H1 (cell line): ENCODE measurements at regions not wholly inside any gene's neighbourhood (a gene's known extent, or its start where the extent isn't known, plus 50 kb on each side); places are given as distances from the start of the nearest gene placed in this dataset.

ENCODE experiments used
- ATF2 ChIP-seq: IDR thresholded peaks from 2 replicates; pipeline ENCODE4 v1.6.1; 2012; ENCODE audit warnings: low read length, inconsistent platforms
- BACH1 ChIP-seq: IDR thresholded peaks from 2 replicates; pipeline ENCODE4 v1.6.1; 2012; ENCODE audit warnings: low read length, improper control_type of control experiment
- CHD7 ChIP-seq: fragments of 300-600 bp; sonication (generic); IDR thresholded peaks from 2 replicates; pipeline ENCODE4 v1.7.1; 2012; ENCODE audit warnings: low read length, moderate library complexity, mild to moderate bottlenecking, inconsistent platforms; ENCODE audit not compliant: insufficient replicate concordance
- EP300 ChIP-seq, 2 experiments: IDR thresholded peaks; 1 replicate in 1 of 2; 2 replicates in 1 of 2; pipeline ENCODE4 v1.6.1; 2011 to 2012; ENCODE audit warnings: low read depth in 2 of 2, low read length in 2 of 2, mild to moderate bottlenecking in 2 of 2, borderline replicate concordance in 1 of 2, inconsistent platforms in 1 of 2, moderate library complexity in 1 of 2
- FOSL1 ChIP-seq: IDR thresholded peaks from 2 replicates; pipeline ENCODE4 v1.6.1; 2011; ENCODE audit warnings: mild to moderate bottlenecking, low read depth, low read length, moderate library complexity; ENCODE audit not compliant: insufficient read depth
- GABPA ChIP-seq: IDR thresholded peaks from 2 replicates; pipeline ENCODE4 v1.6.1; 2011; ENCODE audit warnings: mild to moderate bottlenecking, low read length, moderate library complexity, borderline replicate concordance; ENCODE audit not compliant: insufficient read depth
- NANOG ChIP-seq: IDR thresholded peaks from 2 replicates; pipeline ENCODE4 v1.6.1; 2011; ENCODE audit warnings: low read length, low read depth, mild to moderate bottlenecking, inconsistent platforms; ENCODE audit not compliant: insufficient read depth, poor library complexity, severe bottlenecking
- POLR2A ChIP-seq, 2 experiments: IDR thresholded peaks; 1 replicate in 1 of 2; 2 replicates in 1 of 2; pipeline ENCODE4 v1.6.1; 2011; ENCODE audit warnings: low read depth in 2 of 2, low read length in 2 of 2, mild to moderate bottlenecking in 2 of 2; ENCODE audit errors: control extremely low read depth in 1 of 2
- RFX5 ChIP-seq: IDR thresholded peaks from 2 replicates; pipeline ENCODE4 v1.6.1; 2011; ENCODE audit warnings: low read depth, low read length, improper control_type of control experiment, borderline replicate concordance
- YY1 ChIP-seq: IDR thresholded peaks from 2 replicates; pipeline ENCODE4 v1.6.1; 2011; ENCODE audit warnings: low read depth, mild to moderate bottlenecking, low read length
- ZNF274 ChIP-seq: IDR thresholded peaks from 2 replicates; pipeline ENCODE4 v1.7.0; 2012; ENCODE audit warnings: low read length, borderline replicate concordance; ENCODE audit errors: extremely low read depth

GRCh38 chr3:16052964-16053363 is 121.5 kb upstream of the GALNT15 start (continued):
- TF ChIP-seq CHD7 (no peak), YY1 (no peak), EP300 (IDR thresholded peaks at IDR 0.05; ENCODE audit: borderline replicate concordance in 1 of 2, low read depth in 2 of 2, low read length in 2 of 2) (no peak), FOSL1 (no peak), POLR2A (IDR thresholded peaks at IDR 0.05; ENCODE audit: control extremely low read depth in 1 of 2, low read depth in 2 of 2, low read length in 2 of 2) (no peak), GABPA (no peak), ZNF274 (no peak), NANOG (no peak), ATF2 (no peak), BACH1 (no peak), RFX5 (no peak)
